NCI-H460 (cell line): ENCODE measurements at regions not wholly inside any gene's neighbourhood (a gene's known extent, or its start where the extent isn't known, plus 50 kb on each side); places are given as distances from the start of the nearest gene placed in this dataset.
"Not testable (repeated sequence)": the region's sequence is repeated elsewhere in the genome, so short reads cannot be mapped to it uniquely, and the experiment has no call there.

ENCODE experiments used
- DNase-seq: peaks from one replicate; pipeline ENCODE4 v3.0.0-alpha.2; 2016; ENCODE audit warnings: low read depth; ENCODE audit errors: extremely low read depth

- DNase-seq: no peak
Observed at GRCh38 chr9:71632776-71633175, 135.5 kb downstream of the CEMIP2 start.

GRCh38 chr9:71630377-71630995 lies 137.8 kb downstream of the CEMIP2 start:
- DNase-seq: no peak

- DNase-seq: no peak
Observed at GRCh38 chr9:71629578-71630215, 138.6 kb downstream of the CEMIP2 start.

GRCh38 chr9:71628247-71628646 lies 140.1 kb downstream of the CEMIP2 start:
- DNase-seq: peak; percentile 12

GRCh38 chr9:71627537-71627936 lies 140.8 kb downstream of the CEMIP2 start:
- no peak for DNase-seq

GRCh38 chr9:71626395-71626794 lies 141.9 kb downstream of the CEMIP2 start:
- DNase-seq: no peak

- DNase-seq: no peak
Observed at GRCh38 chr9:71624728-71625127, 143.6 kb downstream of the CEMIP2 start.

- DNase-seq: no peak
Observed at GRCh38 chr9:71620746-71621145, 147.6 kb downstream of the CEMIP2 start.

GRCh38 chr9:71620331-71620730 lies 148.0 kb downstream of the CEMIP2 start:
- DNase-seq: no peak

GRCh38 chr9:71619926-71620325 lies 148.4 kb downstream of the CEMIP2 start:
- no peak for DNase-seq

- no peak for DNase-seq
Observed at GRCh38 chr9:71614409-71615010, 153.8 kb downstream of the CEMIP2 start.

GRCh38 chr9:71612889-71613288 lies 155.4 kb downstream of the CEMIP2 start:
- no peak for DNase-seq

- no peak for DNase-seq
Observed at GRCh38 chr9:71609448-71609830, 158.9 kb downstream of the CEMIP2 start.

- no peak for DNase-seq
Observed at GRCh38 chr9:71608825-71609447, 159.4 kb downstream of the CEMIP2 start.

- no peak for DNase-seq
Observed at GRCh38 chr9:71608021-71608420, 160.3 kb downstream of the CEMIP2 start.

- no peak for DNase-seq
Observed at GRCh38 chr9:71607461-71607881, 160.8 kb downstream of the CEMIP2 start.

GRCh38 chr9:71604197-71605063 lies 163.9 kb downstream of the CEMIP2 start:
- peak; percentile 71 for DNase-seq

- no peak for DNase-seq
Observed at GRCh38 chr9:71602652-71603051, 165.7 kb downstream of the CEMIP2 start.

- DNase-seq: not testable (repeated sequence)
Observed at GRCh38 chr9:71595762-71596161, 172.6 kb downstream of the CEMIP2 start.

- no peak for DNase-seq
Observed at GRCh38 chr9:71594541-71594940, 173.8 kb downstream of the CEMIP2 start.

- no peak for DNase-seq
Observed at GRCh38 chr9:71592400-71592799, 175.9 kb downstream of the CEMIP2 start.
